RPMI8226 (cell line): ENCODE measurements at regions not wholly inside any gene's neighbourhood (a gene's known extent, or its start where the extent isn't known, plus 50 kb on each side); places are given as distances from the start of the nearest gene placed in this dataset.
"Not testable (repeated sequence)": the region's sequence is repeated elsewhere in the genome, so short reads cannot be mapped to it uniquely, and the experiment has no call there.

ENCODE experiments used
- DNase-seq: peaks from one replicate; pipeline ENCODE4 v3.0.0-alpha.2; 2015

DNA sequence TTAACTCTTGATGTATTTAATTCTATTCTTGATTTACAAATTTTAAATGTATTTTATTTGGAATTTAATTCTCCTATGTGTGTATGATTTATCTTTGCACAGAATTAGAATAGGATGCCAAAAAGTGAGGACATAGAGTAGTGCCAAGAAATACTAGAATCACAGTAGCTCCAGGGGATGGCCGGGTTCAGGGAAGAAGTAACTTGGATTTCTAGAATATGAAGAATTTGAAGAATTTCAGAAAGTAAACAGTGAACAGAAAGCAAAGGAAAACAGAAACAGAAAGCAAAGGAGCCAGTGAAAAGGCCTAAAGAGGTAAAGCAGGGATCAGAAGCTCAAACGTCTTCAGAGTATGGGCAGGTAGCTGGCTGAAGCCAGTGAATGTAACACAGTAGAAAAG lies 1187.6 kb downstream of the RPA4 start:
- no peak for DNase-seq

DNA sequence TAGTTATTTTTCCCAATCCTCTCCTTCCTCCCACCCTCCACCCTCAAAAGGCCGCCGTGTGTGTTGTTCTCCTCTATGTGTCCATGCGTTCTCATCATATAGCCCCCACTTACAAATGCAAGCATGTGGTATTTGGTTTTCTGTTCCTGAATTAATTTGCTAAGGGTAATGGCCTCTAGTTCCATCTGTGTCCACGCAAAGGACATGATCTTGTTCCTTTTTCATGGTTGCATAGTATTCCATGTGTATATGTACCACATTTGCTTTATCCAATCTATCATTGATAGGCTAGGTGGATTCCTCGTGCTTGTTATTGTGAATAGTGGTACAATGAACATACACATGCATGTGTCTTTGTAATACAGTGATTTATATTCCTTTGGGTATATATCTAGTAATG lies 1193.7 kb downstream of the RPA4 start:
- DNase-seq: no peak

GRCh38 chrX:98111684-98112083 lies 1228.0 kb downstream of the RPA4 start:
- DNase-seq: no peak

- no peak for DNase-seq
Observed at GRCh38 chrX:98114021-98114420, 1230.3 kb downstream of the RPA4 start.

- DNase-seq: no peak
Observed at GRCh38 chrX:98141466-98141865, 1257.8 kb downstream of the RPA4 start.

GRCh38 chrX:98191003-98191402 lies 1307.3 kb downstream of the RPA4 start:
- no peak for DNase-seq

- DNase-seq: no peak
Observed at GRCh38 chrX:98194036-98194435, 1310.3 kb downstream of the RPA4 start.

GRCh38 chrX:98203800-98204199 lies 1320.1 kb downstream of the RPA4 start:
- no peak for DNase-seq

GRCh38 chrX:98207947-98208346 lies 1324.2 kb downstream of the RPA4 start:
- no peak for DNase-seq

GRCh38 chrX:98231003-98231402 lies 1347.3 kb downstream of the RPA4 start:
- no peak for DNase-seq

DNA sequence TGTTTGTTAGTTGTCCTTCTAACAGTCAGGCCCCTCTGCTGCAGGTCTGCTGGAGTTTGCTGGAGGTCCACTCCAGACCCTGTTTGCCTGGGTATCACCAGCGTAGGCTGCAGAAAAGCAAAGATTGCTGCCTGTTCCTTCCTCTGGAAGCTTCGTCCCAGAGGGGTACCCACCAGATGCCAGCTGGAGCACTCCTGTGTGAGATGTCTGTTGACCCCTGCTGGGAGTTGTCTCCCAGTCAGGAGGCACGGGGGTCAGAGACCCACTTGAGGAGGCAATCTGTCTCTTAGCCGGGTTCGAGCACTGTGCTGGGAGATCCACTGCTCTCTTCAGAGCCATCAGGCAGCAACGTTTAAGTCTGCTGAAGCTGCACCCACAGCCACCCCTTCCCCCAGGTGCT lies 1356.4 kb downstream of the RPA4 start:
- not testable (repeated sequence) for DNase-seq

DNA sequence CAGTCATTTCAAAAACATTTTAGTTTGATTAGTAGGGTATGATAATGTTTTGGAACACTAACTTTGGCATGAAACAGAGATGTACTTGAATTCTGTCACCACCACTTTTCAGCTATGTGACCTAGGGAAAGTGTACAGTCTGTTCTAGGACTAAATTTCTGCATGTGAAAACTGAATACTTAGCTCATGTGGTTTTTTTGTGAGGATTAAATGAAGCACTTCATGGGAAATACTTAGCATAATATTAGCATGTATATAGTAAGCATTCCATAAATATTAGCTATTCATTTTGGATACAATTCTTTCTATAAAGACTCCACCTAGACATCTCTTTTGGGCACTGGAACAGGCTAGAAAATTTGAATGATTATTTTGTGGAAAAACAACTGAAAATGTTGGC lies 1379.4 kb downstream of the RPA4 start:
- DNase-seq: no peak

GRCh38 chrX:98289726-98290125 lies 1406.0 kb downstream of the RPA4 start:
- no peak for DNase-seq

- no peak for DNase-seq
Observed at GRCh38 chrX:98294310-98294709, 1410.6 kb downstream of the RPA4 start.

- DNase-seq: no peak
Observed at GRCh38 chrX:98296129-98296528, 1412.4 kb downstream of the RPA4 start.

DNA sequence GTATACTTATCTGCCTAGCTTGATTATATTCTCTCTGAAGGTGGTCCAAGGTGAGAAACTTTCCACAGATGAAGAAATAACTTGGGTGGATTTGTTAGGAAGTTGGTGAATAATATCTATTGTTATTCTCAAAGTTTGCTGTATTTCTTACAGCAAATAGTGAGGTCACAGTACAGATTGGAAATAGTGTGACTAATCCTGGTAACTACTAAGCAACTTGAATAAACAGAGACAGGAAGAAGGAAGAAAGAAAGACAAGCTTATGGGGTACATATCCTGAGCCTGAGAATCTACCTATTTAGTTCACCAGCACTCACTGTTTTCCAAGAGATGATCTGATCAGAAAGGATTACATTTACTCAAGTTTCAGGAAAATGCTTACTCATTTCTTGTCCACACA lies 1416.1 kb downstream of the RPA4 start:
- DNase-seq: no peak

GRCh38 chrX:98300536-98300935 lies 1416.8 kb downstream of the RPA4 start:
- not testable (repeated sequence) for DNase-seq

GRCh38 chrX:98331407-98331806 lies 1447.7 kb downstream of the RPA4 start:
- no peak for DNase-seq

DNA sequence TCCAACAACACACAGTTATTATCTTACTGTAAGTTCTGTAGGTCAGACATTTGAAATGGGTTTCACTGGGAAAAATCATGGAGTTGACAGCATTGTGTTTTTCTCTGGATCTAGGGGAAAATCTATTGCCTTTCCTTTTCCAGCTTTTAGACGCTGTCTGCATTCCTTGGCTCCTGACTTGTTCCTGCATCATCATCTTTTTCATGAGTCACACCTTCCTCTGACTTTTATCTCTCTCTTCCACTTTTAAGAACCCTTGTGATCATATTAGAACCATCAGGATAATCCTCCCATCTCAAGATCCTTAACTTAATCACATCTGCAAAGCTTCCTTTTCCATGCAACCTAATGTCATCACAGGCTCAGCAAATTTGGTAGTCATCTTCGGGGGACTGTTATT lies 1454.8 kb downstream of the RPA4 start:
- no peak for DNase-seq

GRCh38 chrX:98350940-98351339 lies 1467.2 kb downstream of the RPA4 start:
- DNase-seq: no peak

DNA sequence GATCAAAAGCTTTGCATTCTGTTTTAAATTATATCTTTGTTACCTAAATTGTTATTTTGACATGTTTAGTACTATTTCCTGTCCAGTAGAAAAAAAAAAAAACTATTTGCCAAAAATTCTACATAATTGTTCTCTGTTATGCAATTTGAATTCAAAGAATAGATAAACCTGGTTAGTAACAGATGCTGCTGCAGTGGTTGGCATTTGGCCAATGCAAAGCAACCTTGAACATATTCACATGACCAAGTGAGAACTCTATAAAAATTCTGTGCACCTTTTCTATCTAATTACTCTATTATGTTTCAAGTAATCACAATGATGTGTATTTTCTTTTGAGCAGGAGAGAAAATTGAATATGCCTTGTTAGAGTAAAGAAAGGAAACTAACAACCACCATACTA lies 1473.4 kb downstream of the RPA4 start:
- no peak for DNase-seq

GRCh38 chrX:98362630-98363029 lies 1478.9 kb downstream of the RPA4 start:
- no peak for DNase-seq

- DNase-seq: no peak
Observed at GRCh38 chrX:98371994-98372393, 1488.3 kb downstream of the RPA4 start.

GRCh38 chrX:98379134-98379533 lies 1495.4 kb downstream of the RPA4 start:
- DNase-seq: peak; percentile 10

GRCh38 chrX:98380106-98380505 lies 1496.4 kb downstream of the RPA4 start:
- no peak for DNase-seq

- no peak for DNase-seq
Observed at GRCh38 chrX:98380556-98380955, 1496.8 kb downstream of the RPA4 start.
